Mammary epithelial cell (primary cell): ENCODE measurements at regions not wholly inside any gene's neighbourhood (a gene's known extent, or its start where the extent isn't known, plus 50 kb on each side); places are given as distances from the start of the nearest gene placed in this dataset.
A peak's percentile ranks its signal among the peaks of the same experiment; 100 is the strongest.

Experiments
- CTCF ChIP-seq, 2 donors: IDR thresholded peaks in 1 of 2; conservative IDR thresholded peaks in 1 of 2; 2 replicates each; pipeline ENCODE4 v1.5.1; 2011 to 2012; ENCODE audit warnings: inconsistent platforms in 2 of 2, low read length in 2 of 2, mild to moderate bottlenecking in 2 of 2, control low read depth in 1 of 2, low read depth in 1 of 2; ENCODE audit not compliant: insufficient read depth in 1 of 2; ENCODE audit errors: extremely low read depth in 1 of 2
- EZH2 ChIP-seq: IDR thresholded peaks from 2 replicates; pipeline ENCODE4 v1.6.1; 2012; ENCODE audit warnings: low read length, inconsistent platforms, borderline replicate concordance

- TF ChIP-seq EZH2, result no peak
- TF ChIP-seq CTCF (conservative IDR thresholded peaks at IDR 0.05 in 1 of 2, IDR thresholded peaks at IDR 0.05 in 1 of 2; ENCODE audit: extremely low read depth in 1 of 2, insufficient read depth in 1 of 2, low read depth in 1 of 2, low read length in 2 of 2), result peak in 1 of 2 donors; percentile 44
Measured at GRCh38 chr10:44809647-44810046, 101.5 kb upstream of the TMEM72 start.
